ENCODE measurements at regions not wholly inside any gene's neighbourhood (a gene's known extent, or its start where the extent isn't known, plus 50 kb on each side); places are given as distances from the start of the nearest gene placed in this dataset.

DNA sequence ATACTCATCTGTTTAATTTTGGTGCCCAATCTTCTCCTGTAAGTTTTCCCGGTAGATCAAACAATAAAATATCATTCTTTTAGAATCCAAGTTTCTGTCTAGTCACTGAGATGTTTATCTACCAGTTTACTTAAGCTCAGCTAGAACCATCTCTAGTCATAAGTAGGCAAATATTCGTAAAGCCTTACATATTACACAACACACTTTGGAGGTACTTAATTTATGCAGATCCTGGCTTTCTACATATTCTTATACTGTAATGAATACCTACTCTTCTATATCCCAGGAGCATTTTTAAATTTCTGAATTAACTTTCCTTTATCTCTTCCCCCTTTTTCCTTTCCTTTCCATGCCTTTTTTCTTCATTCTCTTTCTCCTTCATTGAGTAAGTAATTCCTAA is 185.9 kb upstream of the ZBTB20 start:
- no peak for DNase-seq

DNA sequence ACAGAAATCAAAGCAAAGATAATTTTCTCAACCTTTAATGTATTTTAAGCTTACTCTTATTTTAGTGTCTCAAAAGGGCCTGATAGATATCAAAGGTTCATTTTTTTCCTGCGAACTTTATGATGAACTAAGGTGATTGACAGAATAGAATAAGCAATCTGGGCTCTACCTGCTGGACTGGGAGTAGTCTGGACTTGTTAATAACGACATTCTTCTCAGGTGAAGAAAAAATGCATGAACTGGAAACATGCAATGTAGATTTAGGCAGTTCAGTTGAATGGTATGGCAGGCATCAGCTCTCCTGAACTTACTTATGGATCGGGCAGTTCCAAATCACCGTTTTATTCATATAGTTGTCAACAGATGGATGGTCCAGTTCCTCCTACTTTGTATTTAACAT is 189.7 kb upstream of the ZBTB20 start:
- DNase-seq, result no peak

DNA sequence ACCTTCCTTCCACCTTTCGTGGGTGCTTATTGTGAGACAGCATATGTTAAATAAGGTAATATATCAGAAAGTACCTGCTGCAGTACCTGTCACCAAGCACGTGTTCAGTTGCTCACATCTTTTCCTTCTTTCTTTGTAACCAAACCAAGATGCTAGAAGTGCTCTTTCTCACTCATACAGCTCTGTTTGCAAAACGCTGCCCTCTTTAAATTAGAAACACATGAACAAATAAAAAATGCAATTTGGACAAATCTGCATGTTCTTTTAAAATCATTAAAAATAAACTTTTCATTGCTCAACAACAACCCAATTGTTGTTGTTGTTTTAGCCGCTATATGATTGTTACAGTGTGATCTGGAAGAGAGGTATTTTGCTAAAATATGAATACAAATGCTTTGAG is 193.5 kb upstream of the ZBTB20 start:
- DNase-seq, result no peak

DNA sequence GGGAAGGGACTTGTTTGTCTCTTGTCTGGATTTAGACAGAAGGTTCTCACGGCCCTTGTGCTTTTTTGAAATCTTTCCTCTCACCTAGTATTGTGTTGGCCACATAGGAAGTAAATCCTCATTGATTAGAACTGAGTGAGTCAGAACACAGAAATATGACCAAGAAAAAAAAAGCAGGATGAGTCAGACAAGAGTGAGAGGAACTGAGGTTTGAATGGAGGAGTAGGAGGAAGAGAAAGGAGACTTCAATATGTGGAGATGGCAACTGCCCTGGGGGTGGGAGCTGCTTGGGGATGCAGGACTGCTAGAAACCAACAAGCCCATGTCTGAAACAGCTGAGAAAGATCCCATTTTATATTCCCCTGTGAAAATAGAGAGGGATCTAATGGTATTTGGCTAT is 194.1 kb upstream of the ZBTB20 start:
- DNase-seq, result no peak

DNA sequence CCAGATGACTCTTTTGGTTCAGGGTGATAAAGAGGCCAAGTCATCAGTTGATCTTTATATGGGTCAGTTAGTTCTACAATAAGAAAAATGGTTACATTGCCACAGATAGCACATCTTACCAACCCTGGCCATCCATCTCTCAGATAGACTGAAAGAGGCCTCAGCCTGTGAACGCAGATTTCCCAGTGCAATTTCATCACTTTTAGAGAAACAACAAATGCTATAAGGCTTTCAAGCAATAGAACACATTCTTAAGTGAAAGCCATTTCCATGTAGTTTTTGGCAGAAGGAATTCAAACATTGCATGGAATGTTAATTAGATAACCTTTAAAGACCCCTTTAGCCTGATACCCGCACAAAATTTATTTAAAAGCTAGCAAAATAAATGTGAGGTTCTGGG is 200.6 kb upstream of the ZBTB20 start:
- DNase-seq, result no peak

DNA sequence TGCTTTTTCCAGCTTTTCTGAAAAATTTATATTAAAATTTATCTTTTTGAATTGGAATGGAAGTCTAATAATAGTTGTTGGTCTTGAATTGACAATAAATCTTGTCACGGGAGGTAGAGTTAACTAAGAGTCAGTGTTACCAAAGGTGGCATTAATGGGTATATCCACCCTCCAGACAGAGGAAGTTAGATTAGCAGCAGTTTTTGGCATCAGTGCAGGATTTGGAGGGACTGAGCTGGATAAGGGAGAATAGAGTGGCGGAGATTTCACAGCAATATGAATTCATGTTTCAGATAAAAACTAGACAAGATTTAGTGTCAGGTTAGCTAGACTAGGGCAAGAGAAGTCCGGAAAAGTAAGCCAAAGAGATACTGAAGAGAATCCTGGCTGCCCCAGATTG is 201.3 kb upstream of the ZBTB20 start:
- no peak for DNase-seq

DNA sequence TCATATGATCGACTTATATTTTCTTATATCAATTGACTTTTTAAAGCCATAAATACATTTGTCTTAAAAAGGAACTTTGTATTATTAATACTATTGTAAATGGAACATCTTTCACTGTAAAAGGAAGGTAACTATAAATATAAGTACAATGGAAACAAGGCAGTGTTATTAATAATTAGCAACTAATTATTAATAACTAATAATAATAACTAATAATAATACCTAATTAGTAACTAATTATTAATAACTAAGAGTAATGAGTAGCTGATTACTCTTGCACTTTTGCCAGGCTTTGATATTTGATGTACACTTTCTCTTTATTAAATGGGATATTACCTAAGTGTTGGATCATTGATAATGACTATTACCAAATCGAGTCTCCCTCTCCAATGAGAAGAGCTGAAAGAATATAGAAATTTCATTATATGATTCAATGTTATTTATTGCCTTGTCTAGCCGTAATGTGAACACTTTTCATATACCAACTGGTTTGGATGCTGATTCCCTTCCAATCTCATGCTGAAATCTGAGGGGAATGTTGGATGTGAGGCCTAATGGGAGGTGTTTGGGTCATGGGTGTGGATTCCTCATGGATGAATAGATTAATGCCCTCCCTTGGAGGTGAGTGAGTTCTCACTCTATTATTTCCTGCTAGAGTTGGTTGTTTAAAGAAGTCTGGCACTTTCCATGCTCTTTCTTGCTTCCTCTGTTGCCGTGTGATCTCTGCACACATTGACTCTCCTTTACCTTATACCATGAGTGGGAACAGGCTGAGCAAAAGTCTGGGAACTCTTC is 202.1 kb upstream of the ZBTB20 start:
- no peak for DNase-seq

DNA sequence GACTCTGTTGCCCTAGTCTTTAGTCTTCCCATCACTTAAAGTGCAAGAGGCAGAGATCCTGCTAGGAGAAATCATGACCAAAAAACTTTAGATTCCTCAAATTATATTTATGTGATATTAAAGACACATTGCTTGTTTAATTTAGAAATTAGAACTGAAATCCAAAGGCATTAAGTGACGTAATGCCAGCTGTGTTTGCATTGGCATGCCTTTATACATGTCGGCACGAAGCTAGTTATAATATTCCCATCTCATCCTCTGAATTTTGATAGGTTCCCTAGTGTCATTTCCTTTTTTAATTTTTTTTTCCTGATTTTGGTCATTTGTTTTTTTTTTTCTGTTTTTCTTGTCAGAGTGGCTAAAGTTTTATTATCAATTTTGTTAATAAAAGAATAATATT is 203.5 kb upstream of the ZBTB20 start:
- no peak for DNase-seq

DNA sequence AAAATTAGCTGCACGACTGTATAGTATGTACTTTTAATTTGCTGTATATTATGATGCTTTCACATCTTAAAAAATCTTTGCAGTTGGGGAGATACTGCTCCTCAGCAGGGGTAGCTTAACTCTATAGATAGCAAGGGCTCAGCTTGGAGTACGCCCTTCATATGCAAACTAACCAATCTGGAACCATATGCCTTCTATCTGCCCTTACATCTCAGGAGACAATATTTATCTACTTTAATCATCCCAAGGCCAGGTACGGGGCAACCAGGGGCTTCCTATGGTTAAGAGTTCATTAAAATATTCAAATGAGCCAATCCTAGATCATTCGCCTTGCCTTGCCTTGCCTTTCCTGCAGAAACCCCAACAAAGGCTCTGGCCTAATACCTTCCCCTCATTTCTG is 204.1 kb upstream of the ZBTB20 start:
- no peak for DNase-seq

DNA sequence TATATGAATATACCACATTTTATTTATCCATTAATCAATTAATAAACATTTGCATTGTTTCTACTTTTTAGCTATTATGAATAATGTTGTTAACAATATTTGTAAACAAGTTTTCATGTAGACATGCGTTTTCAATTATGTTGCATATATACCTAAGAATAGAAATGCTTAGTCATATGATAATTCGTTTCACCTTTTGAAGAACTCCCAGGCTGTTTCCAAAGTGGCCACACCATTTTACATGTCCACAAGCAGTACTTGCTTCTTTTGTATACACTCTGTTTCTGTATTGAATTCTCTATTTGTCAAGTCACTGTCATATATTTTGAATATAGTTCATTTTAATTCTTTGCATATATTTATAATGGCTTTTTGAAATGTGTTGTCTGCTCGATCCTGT is 206.9 kb upstream of the ZBTB20 start:
- DNase-seq, result no peak

DNA sequence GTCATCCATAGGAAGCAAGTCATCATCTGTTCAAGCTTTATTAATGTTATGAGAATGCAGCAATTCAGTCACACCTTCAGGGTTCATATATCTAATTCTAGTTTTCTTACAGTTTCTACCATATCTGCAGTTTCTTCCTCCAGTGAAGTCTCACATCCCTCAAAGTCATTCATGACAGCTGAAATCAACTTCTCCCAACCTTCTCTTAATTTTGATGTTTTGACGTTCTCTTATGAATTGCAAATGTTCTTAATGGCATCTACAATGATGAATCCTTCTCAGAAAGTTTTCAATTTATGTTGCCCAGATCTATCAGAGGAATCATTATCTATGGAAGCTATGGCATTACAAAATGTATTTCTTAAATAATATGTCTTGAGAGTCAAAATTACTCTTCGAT is 210.4 kb upstream of the ZBTB20 start:
- no peak for DNase-seq

DNA sequence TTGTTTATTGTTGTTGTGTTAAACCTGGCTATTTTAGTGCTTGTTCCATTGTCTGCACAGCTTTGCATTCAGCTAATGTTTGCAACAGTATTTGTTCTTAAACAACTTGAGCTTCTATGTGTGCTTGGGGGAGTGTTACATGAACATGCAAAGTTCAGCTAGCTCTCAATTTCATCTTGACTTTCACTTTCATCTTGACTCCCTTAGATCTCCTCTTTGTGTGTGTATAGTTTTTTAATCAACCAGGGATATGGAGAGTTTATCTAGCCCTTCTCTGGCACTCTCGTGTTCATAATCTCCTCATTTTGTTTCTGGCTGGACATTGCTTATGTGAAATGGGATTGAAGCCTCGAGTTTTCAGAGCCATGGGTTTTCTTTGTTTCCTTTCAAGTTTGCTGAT is 212.4 kb upstream of the ZBTB20 start:
- no peak for DNase-seq

DNA sequence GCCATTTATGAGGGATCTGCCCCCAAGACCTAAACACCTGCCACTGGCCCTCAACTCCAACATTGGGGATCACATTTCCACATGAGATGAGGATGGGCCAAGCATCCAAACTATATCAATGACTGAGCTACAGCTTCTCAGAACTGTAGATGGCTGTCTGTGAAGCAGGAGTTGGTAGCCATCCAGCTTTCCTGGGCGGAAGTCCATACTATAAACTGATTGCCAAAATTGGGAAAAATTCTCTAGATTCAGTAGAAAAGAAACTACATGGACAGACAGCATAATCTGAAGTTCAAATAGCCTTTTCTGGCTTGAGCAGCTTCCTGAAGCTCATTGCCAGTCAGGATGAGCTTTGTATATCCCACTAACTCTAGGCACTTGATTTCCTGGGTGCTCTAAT is 214.7 kb upstream of the ZBTB20 start:
- no peak for DNase-seq

DNA sequence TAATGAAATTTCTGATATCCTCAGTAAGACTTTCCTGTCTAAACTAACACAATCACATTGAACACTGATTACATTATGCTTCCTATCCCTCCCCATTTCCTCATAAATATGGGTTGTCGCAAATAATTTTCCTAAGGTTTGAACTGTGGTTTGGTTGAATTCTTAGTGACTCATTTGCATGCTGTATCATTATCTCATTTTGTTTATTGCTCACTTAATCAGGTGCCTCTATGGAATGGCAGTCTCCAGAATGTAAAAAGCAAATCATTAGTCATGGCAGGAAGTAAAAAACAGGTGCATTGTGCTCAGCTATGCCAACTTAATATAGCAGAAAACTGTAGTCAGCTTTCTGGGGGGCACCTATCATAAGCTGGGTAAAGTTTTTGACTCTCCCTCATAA is 216.0 kb upstream of the ZBTB20 start:
- DNase-seq, result no peak

DNA sequence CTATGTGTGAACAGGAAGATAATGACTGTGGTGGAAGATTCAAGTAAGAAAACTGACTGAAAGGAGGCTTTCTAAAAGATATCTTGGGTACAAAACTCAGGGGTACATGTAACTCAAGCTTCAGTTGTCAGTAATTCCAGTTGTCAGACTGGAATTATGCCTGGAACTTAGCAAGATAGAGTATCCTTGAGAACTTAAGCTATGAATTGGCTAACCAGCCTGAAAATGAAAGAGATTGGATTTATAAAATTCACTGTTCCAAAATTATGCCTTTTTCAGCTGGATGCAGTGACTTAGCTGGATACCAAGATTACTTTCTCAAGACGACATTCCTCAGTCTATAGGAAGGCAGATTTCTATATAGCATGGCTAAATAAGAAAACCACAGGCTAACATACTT is 221.9 kb upstream of the ZBTB20 start:
- no peak for DNase-seq

DNA sequence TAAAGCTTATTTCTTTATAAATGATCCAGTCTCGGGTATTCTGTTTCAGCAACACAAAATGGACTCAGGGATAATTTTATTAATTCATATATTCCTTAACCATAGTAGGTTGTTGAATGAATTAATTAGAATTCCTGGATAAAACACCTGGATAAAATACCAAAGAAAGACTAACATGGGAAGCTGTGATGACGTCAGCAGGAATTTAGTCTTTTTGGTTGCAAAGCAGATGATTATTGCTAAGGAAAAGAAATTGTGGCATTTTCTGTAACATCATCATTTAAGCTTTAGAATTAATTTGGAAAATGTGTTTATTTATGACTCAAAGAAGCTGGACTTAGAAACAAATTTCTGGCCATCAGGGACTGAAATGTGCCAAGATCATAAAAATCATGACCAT is 228.3 kb upstream of the ZBTB20 start:
- no peak for DNase-seq

DNA sequence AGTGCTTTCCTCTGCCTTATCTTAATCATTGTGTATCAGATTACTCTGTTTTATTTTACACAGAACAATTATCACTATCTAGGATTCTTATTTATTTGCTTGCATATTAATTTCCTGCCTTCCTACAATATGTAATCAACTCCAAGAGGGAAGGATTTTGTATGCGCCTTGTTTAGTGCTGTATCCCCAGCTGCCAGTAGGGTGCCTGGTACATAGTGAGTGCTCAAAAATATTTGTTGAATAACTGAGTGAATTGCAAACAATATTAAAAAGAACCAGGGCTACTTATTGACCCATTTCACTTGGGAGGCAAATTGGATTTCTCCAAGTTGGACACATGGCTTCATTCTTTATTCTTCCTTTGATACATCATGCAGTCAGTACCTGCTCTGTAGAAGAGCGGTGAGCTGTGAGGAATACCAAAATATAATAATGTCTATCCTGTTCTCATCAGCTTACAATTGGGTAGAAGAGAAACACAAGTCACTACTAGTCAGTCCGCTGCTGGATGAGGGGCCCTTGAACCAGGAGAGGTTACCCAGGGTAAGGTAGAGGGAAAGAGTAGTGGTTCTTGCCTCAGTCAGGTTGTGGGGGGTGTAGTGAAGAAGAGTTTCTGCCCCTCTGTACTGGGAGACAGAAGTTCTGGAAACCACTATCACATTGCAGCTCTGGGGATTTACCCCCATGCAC is 233.9 kb upstream of the ZBTB20 start:
- DNase-seq, result no peak

DNA sequence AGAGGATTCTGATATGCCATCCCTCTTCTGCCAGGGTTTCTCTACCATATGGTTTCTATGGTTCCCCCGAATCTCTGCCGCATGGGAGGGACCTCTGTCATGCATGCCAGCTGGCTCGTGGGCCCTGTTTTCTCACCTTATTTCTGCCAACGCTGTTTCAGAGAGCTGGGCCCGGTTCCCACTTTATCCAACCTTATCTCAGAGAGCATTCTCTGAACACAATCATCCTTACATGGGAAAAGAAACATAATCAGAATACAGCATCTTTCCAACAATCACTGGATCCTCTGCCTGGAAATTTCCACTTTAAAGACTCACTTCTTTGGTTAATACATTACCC is 234.5 kb upstream of the ZBTB20 start:
- DNase-seq, result peak in 1 of 2 donors; percentile 46

DNA sequence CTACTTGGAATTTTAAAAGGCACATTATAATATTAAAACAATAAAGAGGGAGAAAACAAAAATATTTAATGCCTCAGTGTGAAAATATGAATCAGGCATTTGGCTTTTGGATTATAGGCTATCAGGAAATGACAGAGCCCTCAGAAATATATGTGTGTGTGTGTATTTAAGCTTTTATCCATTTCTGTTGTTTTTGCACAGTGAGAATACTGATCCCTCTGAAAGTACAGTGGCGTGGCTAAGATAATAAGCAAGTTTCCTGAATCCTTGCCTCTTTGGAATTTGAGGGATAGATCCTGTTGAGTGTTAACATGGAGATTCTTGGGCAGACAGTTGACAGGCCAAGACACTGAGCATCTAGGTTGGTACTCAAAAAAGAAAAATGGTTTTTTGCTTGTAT is 234.8 kb upstream of the ZBTB20 start:
- no peak for DNase-seq

DNA sequence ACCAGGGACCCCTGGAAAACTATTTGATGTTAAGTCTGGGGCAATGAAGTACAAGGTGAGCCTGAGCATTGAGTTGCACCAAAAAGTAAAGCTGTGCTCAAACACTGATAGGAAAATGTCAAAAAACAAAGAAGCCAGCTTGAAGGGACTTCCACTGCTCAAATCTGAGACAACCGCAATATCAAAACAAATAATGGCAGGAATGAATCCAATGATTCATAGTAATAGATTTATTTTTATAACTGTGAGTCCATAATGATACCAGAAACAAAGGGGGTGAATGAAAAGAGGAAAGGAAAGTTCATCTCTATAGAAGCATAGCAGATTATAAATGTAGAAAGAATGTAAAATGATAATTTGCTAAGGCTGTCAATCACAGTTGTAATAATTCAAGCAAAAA is 237.3 kb upstream of the ZBTB20 start:
- DNase-seq, result no peak

DNA sequence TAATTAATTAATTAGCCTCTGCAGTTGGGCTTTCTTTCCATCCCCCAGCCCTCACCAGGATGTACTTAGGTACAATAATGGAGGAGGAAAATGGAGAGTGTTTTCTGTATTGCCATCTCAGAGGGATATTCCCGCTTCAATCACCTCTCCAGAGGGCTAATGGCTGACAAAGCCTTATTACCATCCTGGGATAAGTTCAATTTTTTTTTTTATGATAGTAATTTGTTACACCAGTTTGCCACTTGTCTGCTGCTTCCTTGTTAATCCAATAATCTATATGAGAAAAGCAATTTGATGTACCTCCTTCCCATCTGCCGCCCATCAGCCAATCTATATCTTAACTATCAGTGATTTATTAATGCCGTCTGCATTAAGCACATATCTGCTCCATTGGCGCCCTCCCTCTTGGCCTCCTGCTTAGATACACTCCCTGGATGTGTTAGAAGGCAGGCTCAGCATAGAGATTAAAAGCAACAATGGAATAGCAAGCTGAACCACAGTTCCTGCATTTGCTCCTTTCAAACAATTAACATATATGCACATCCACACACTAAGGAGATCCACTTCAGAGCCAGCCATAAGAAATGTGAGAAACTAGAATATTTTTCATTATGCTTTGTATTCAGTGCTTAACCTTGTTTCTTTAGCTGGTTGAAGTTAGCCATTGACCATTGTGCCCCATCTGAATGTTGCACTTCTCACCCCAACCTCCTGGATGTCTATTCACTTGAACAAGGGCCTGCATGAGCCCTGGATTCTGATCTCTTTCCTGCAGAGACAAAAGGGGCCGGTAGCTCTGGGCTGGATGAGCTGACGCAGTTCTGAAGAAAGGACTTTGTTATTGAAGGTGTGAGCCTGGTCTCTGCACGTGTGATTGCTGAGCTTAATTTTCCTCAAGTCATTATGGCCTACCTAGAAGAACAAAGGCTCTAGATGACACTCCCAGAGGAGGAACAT is 237.3 kb upstream of the GAP43 start:
- DNase-seq, result no peak

DNA sequence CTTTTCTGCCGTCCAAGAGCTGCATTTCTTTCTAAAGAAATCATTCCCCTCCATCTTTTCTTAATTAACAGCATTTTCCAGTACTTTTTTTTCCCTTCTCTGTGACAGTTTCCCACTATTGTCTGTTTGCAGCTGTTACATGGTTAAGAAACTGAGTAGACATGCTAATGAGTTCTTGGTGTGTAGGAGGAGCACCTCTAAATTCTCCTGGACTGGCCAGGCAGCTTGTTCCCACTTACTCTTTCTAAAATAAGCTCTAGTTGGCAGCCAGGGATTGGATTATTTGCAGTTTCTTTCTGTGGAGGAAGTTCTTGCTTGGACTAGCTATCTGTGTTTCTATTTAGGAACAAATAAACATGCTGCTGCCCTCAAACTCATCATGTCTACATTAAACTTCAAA is 235.1 kb upstream of the GAP43 start:
- peak in 1 of 2 donors; percentile 43 for DNase-seq

DNA sequence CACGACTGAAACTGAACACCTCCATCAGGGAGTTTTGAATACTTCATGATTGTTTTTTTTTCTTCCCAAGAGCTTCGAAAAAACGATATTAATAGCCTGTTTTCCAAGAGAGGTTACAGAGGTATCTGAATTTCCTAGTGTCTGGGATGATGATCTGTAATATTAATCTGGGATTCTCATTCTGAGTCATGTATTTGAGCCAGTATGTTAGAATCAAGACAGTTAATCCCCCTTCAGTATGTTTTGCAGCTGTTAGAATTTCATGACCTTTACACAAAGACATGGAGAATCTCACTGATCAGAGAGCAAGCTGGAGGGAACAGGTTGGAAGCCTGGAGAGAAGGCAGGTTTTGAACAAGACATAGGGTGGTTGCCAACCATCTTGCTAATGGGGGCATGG is 234.5 kb upstream of the GAP43 start:
- DNase-seq, result no peak

DNA sequence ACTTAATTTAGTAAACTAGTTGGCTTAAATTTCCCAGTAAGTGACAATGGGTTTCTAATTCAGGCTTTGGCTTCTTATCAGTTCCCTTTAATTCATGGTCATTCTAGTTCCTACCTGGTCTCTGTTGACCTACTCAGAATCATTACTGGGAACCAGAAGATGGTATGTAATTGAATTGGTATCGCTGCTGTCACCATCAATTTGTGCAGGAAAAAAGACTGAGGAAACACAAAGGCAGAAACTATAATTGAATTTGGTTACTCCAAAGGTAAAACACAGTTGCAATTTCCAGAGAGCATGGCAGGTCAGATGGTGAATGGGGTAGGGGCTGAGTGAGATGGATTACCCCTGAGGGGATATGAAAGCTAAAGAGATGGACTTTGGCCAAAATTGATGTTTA is 226.5 kb upstream of the GAP43 start:
- DNase-seq, result no peak
